ENCODE measurements at regions not wholly inside any gene's neighbourhood (a gene's known extent, or its start where the extent isn't known, plus 50 kb on each side); places are given as distances from the start of the nearest gene placed in this dataset.
A peak's percentile ranks its signal among the peaks of the same experiment; 100 is the strongest.

GRCh38 chr11:129703846-129704245 lies 111.8 kb upstream of the TMEM45B start:
- no peak for TF ChIP-seq CTCF (IDR thresholded peaks at IDR 0.05; ENCODE audit: insufficient read depth, low read depth, low read length)
- H3K4me3 ChIP-seq (ENCODE audit: low read depth, low read length), result no peak overlapping the region
- ChIA-PET CTCF (interaction anchor here (1.9 kb wide), 1 partner anchor 8 kb away, joined by 4 read pairs; no protein-coding TSS in a partner anchor), POLR2A (no interaction called here)
- H3K36me3 ChIP-seq (ENCODE audit: control insufficient read depth, insufficient read depth, low read length), result no peaks in the 10 kb centered on the region
- H3K27me3 ChIP-seq (ENCODE audit: control insufficient read depth, insufficient read depth, low read length), result 0 out of 2 replicates have a peak, but pooled peaks cover 1% of the 10 kb centered on the region
- peak; percentile 4 for DNase-seq (ENCODE audit: low read depth)

- Histone ChIP-seq H3K27me3 (ENCODE audit: control insufficient read depth, insufficient read depth, low read length) (0 out of 2 replicates have a peak, but pooled peaks cover 1% of the 10 kb centered on the region), H3K36me3 (ENCODE audit: control insufficient read depth, insufficient read depth, low read length) (no peaks in the 10 kb centered on the region), H3K4me3 (ENCODE audit: low read depth, low read length) (no peak overlapping the region)
- POLR2A ChIA-PET, result no interaction called here
- DNase-seq (ENCODE audit: low read depth), result no peak
- no peak for TF ChIP-seq CTCF (IDR thresholded peaks at IDR 0.05; ENCODE audit: insufficient read depth, low read depth, low read length)
- CTCF ChIA-PET, result interaction anchor here (1.9 kb wide), 1 partner anchor 9 kb away, joined by 4 read pairs; no protein-coding TSS in a partner anchor
These were observed 110.8 kb upstream of the TMEM45B start for GRCh38 chr11:129704831-129705230.

GRCh38 chr11:129705341-129705740 lies 110.3 kb upstream of the TMEM45B start:
- ChIA-PET POLR2A (no interaction called here), CTCF (interaction anchor here (1.9 kb wide), 1 partner anchor 10 kb away, joined by 4 read pairs; no protein-coding TSS in a partner anchor)
- no peaks in the 10 kb centered on the region for H3K36me3 ChIP-seq (ENCODE audit: control insufficient read depth, insufficient read depth, low read length)
- TF ChIP-seq CTCF (IDR thresholded peaks at IDR 0.05; ENCODE audit: insufficient read depth, low read depth, low read length), result no peak
- no peak for DNase-seq (ENCODE audit: low read depth)
- 0 out of 2 replicates have a peak, but pooled peaks cover 1% of the 10 kb centered on the region for H3K27me3 ChIP-seq (ENCODE audit: control insufficient read depth, insufficient read depth, low read length)
- H3K4me3 ChIP-seq (ENCODE audit: low read depth, low read length), result no peak overlapping the region

GRCh38 chr11:129705933-129706332 lies 109.7 kb upstream of the TMEM45B start:
- Histone ChIP-seq H3K36me3 (ENCODE audit: control insufficient read depth, insufficient read depth, low read length) (no peaks in the 10 kb centered on the region), H3K27me3 (ENCODE audit: control insufficient read depth, insufficient read depth, low read length) (0 out of 2 replicates have a peak, but pooled peaks cover 1% of the 10 kb centered on the region), H3K4me3 (ENCODE audit: low read depth, low read length) (no peak overlapping the region)
- ChIA-PET POLR2A (no interaction called here), CTCF (no interaction called here)
- TF ChIP-seq CTCF (IDR thresholded peaks at IDR 0.05; ENCODE audit: insufficient read depth, low read depth, low read length), result no peak
- DNase-seq (ENCODE audit: low read depth), result no peak

- no peak for TF ChIP-seq CTCF (IDR thresholded peaks at IDR 0.05; ENCODE audit: insufficient read depth, low read depth, low read length)
- CTCF ChIA-PET, result no interaction called here
- no peak for DNase-seq (ENCODE audit: low read depth)
- no peaks in the 10 kb centered on the region for H3K27me3 ChIP-seq (ENCODE audit: control insufficient read depth, insufficient read depth, low read length)
- no peaks in the 10 kb centered on the region for H3K36me3 ChIP-seq (ENCODE audit: control insufficient read depth, insufficient read depth, low read length)
- H3K4me3 ChIP-seq (ENCODE audit: low read depth, low read length), result no peak overlapping the region
- POLR2A ChIA-PET, result no interaction called here
These were observed 105.7 kb upstream of the TMEM45B start for GRCh38 chr11:129709801-129710398.

All from BJ (cell line).